Panc1 (cell line): ENCODE measurements at regions not wholly inside any gene's neighbourhood (a gene's known extent, or its start where the extent isn't known, plus 50 kb on each side); places are given as distances from the start of the nearest gene placed in this dataset.

ENCODE experiments used
- POLR2AphosphoS5 ChIP-seq: IDR thresholded peaks from 2 replicates; pipeline ENCODE4 v1.6.1; 2012; ENCODE audit warnings: mild to moderate bottlenecking, low read depth, low read length, moderate library complexity
- SIN3A ChIP-seq: IDR thresholded peaks from 2 replicates; pipeline ENCODE4 v1.6.1; 2012; ENCODE audit warnings: low read depth, mild to moderate bottlenecking, low read length, moderate library complexity, borderline replicate concordance; ENCODE audit not compliant: insufficient read depth
- TCF7L2 ChIP-seq: IDR thresholded peaks from 2 replicates; pipeline ENCODE4 v1.6.1; 2011; ENCODE audit warnings: mild to moderate bottlenecking, low read depth, low read length, inconsistent platforms
- TF ChIP-seq, protein P1 (sequence below): fragments of 450-650 bp; IDR thresholded peaks from 2 replicates; pipeline ENCODE4 v1.5.1; 2017; ENCODE audit warnings: mild to moderate bottlenecking
- TF ChIP-seq, protein P2 (sequence below), 2 experiments: IDR thresholded peaks; 2 replicates each; pipeline ENCODE4 v1.6.1; 2011 to 2012; ENCODE audit warnings: low read depth in 2 of 2, control low read depth in 1 of 2, low read length in 1 of 2, mild to moderate bottlenecking in 1 of 2, moderate library complexity in 1 of 2; ENCODE audit not compliant: insufficient read depth in 1 of 2

DNA sequence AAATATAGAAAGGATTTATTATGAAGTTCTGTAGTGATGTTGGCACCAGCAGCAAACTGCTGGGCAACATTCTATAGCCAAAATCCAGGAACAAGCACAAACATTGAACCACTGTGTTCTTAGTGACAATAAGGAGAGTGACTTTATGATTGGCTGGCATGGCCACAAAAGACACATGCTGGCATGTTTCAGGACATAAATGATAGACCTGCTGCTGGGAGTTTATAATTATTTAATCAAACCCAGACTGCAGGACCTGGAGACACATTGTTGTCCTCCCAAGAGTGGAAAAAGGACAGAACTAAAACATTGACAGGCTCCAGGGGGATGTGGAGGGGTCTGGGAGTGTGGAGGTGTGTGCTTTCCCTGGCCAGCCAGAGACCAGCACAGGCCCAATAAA, 255.3 kb upstream of the LRTM1 start:
- TF ChIP-seq, protein P1, sequence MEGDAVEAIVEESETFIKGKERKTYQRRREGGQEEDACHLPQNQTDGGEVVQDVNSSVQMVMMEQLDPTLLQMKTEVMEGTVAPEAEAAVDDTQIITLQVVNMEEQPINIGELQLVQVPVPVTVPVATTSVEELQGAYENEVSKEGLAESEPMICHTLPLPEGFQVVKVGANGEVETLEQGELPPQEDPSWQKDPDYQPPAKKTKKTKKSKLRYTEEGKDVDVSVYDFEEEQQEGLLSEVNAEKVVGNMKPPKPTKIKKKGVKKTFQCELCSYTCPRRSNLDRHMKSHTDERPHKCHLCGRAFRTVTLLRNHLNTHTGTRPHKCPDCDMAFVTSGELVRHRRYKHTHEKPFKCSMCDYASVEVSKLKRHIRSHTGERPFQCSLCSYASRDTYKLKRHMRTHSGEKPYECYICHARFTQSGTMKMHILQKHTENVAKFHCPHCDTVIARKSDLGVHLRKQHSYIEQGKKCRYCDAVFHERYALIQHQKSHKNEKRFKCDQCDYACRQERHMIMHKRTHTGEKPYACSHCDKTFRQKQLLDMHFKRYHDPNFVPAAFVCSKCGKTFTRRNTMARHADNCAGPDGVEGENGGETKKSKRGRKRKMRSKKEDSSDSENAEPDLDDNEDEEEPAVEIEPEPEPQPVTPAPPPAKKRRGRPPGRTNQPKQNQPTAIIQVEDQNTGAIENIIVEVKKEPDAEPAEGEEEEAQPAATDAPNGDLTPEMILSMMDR = no peak
- TF ChIP-seq, protein P2, sequence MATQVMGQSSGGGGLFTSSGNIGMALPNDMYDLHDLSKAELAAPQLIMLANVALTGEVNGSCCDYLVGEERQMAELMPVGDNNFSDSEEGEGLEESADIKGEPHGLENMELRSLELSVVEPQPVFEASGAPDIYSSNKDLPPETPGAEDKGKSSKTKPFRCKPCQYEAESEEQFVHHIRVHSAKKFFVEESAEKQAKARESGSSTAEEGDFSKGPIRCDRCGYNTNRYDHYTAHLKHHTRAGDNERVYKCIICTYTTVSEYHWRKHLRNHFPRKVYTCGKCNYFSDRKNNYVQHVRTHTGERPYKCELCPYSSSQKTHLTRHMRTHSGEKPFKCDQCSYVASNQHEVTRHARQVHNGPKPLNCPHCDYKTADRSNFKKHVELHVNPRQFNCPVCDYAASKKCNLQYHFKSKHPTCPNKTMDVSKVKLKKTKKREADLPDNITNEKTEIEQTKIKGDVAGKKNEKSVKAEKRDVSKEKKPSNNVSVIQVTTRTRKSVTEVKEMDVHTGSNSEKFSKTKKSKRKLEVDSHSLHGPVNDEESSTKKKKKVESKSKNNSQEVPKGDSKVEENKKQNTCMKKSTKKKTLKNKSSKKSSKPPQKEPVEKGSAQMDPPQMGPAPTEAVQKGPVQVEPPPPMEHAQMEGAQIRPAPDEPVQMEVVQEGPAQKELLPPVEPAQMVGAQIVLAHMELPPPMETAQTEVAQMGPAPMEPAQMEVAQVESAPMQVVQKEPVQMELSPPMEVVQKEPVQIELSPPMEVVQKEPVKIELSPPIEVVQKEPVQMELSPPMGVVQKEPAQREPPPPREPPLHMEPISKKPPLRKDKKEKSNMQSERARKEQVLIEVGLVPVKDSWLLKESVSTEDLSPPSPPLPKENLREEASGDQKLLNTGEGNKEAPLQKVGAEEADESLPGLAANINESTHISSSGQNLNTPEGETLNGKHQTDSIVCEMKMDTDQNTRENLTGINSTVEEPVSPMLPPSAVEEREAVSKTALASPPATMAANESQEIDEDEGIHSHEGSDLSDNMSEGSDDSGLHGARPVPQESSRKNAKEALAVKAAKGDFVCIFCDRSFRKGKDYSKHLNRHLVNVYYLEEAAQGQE (IDR thresholded peaks at IDR 0.05; ENCODE audit: insufficient read depth in 1 of 2, low read depth in 2 of 2, low read length in 1 of 2) = no peak
- no peak for TF ChIP-seq POLR2AphosphoS5
- no peak for TF ChIP-seq SIN3A
- no peak for TF ChIP-seq TCF7L2
